ENCODE measurements at regions not wholly inside any gene's neighbourhood (a gene's known extent, or its start where the extent isn't known, plus 50 kb on each side); places are given as distances from the start of the nearest gene placed in this dataset.

DNA sequence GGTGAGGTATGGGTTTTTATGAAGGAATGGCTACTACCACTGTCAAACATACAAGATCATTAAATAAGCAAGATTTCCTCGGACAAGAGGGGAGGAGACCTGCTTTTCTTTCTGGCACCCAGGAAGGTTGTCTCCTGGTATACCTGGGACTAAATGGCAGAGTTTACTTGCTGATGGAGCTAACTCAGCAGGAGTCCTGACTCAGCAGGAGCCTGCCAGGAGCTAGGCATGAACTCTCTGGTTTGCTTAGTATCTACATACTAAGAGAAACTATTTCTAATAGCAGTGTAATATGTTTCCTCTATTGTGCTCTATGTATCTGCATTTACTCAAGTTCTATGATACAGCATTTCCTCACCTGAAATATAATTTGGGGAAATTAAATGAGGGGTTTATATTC is 404.2 kb downstream of the RSL24D1 start:
- no peak for TF ChIP-seq EZH2 (IDR thresholded peaks at IDR 0.05)
- TF ChIP-seq, protein P1, sequence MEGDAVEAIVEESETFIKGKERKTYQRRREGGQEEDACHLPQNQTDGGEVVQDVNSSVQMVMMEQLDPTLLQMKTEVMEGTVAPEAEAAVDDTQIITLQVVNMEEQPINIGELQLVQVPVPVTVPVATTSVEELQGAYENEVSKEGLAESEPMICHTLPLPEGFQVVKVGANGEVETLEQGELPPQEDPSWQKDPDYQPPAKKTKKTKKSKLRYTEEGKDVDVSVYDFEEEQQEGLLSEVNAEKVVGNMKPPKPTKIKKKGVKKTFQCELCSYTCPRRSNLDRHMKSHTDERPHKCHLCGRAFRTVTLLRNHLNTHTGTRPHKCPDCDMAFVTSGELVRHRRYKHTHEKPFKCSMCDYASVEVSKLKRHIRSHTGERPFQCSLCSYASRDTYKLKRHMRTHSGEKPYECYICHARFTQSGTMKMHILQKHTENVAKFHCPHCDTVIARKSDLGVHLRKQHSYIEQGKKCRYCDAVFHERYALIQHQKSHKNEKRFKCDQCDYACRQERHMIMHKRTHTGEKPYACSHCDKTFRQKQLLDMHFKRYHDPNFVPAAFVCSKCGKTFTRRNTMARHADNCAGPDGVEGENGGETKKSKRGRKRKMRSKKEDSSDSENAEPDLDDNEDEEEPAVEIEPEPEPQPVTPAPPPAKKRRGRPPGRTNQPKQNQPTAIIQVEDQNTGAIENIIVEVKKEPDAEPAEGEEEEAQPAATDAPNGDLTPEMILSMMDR (IDR thresholded peaks at IDR 0.05 in 2 of 3, conservative IDR thresholded peaks at IDR 0.05 in 1 of 3; ENCODE audit: borderline replicate concordance in 1 of 3, insufficient read depth in 1 of 3, low read depth in 2 of 3, low read length in 2 of 3): no peak

Measured in HCT116 (cell line).